Smooth muscle cell (in vitro differentiated cells): ENCODE measurements at regions not wholly inside any gene's neighbourhood (a gene's known extent, or its start where the extent isn't known, plus 50 kb on each side); places are given as distances from the start of the nearest gene placed in this dataset.

Experiments
- DNase-seq: peaks from one replicate; lab custom pipeline; 2025; ENCODE audit not compliant: unreplicated experiment; lab: John Stamatoyannopoulos, UW
- H2AFZ ChIP-seq: fragments of 200-600 bp; sonication (generic); 2 replicates; pipeline ENCODE4 v1.6.0; 2016; ENCODE audit warnings: antibody characterized with exemption, low read depth, mild to moderate bottlenecking
- H3F3A ChIP-seq: fragments of 200-600 bp; sonication (generic); 2 replicates; pipeline ENCODE4 v1.6.0; 2017; ENCODE audit warnings: antibody characterized with exemption, low read depth
- H3K27ac ChIP-seq: fragments of 200-600 bp; sonication (generic); 2 replicates; pipeline ENCODE4 v1.5.1; 2016; ENCODE audit warnings: low read depth, mild to moderate bottlenecking
- H3K27me3 ChIP-seq: fragments of 200-600 bp; sonication (generic); 2 replicates; pipeline ENCODE4 v1.6.1; 2016; ENCODE audit warnings: low read depth, mild to moderate bottlenecking
- H3K36me3 ChIP-seq: fragments of 200-600 bp; sonication (generic); 2 replicates; pipeline ENCODE4 v1.5.1; 2016; ENCODE audit warnings: low read depth
- H3K4me1 ChIP-seq: fragments of 200-600 bp; sonication (generic); 2 replicates; pipeline ENCODE4 v1.5.1; 2016; ENCODE audit warnings: low read depth
- H3K4me2 ChIP-seq: fragments of 200-600 bp; sonication (generic); 2 replicates; pipeline ENCODE4 v1.6.0; 2016; ENCODE audit warnings: mild to moderate bottlenecking
- H3K4me3 ChIP-seq: fragments of 200-600 bp; sonication (generic); 2 replicates; pipeline ENCODE4 v1.5.1; 2016; ENCODE audit warnings: mild to moderate bottlenecking
- H3K79me2 ChIP-seq: fragments of 200-600 bp; sonication (generic); 2 replicates; pipeline ENCODE4 v1.6.0; 2016; ENCODE audit warnings: low read depth, mild to moderate bottlenecking
- H3K9ac ChIP-seq: fragments of 200-600 bp; sonication (generic); 2 replicates; pipeline ENCODE4 v1.6.0; 2016; ENCODE audit warnings: low read depth
- H3K9me3 ChIP-seq: fragments of 200-600 bp; sonication (generic); replicated peaks from 2 replicates; pipeline ENCODE4 v1.5.1; 2016; ENCODE audit warnings: low read depth
- H4K20me1 ChIP-seq: fragments of 200-600 bp; sonication (generic); 2 replicates; pipeline ENCODE4 v1.6.0; 2016; ENCODE audit warnings: low read depth
- WGBS: methylation state at CpG from one replicate; pipeline ENCODE4 v1.1.7; 2016; ENCODE audit warnings: low lambda C conversion rate; 5-methylcytosine and 5-hydroxymethylcytosine counted together
- TF ChIP-seq, protein P1 (sequence below): fragments of 200-600 bp; sonication (generic); IDR thresholded peaks from 2 replicates; pipeline ENCODE4 v1.5.1; 2017; ENCODE audit warnings: borderline replicate concordance, mild to moderate bottlenecking, antibody characterized with exemption; ENCODE audit not compliant: insufficient read depth, poor library complexity, severe bottlenecking

DNA sequence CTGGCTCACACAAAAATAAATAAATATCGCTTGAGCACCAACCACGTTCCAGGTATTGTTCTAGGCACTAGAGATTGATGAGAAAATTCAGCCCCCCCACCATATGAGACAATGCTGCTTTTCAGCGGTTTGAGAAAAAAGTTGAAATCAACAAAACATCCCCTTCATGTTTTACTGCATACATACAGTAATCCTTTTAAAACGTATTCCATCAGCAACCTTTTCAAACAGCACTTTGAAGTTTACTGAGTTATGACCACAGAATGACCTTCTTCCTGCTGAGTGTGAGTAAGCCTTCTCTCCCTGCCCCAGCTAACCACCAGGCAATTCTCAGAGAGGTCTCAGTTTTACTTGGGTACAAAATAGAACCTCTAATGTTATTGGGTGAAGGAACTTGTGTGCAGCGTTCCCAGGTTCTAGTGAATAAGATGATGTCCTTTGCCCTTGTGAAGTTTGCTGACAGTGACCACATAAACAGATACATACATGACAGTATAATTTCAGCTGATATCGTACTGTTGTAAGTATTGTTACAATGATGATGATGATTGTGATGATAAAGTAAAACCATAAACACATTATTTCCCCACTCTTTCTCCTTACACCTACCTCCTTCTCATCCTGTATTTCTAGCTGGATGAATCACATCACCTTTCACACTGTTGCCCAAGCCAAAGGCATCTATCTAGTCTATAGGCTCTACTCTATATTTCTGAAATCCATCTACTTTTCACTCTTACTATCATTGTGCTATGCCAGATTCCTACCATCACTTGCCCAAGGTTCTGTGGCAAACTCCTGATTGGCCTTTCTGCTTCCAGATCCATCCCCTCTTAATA lies 124.4 kb upstream of the KRR1 start:
- Histone ChIP-seq H3K27me3 (no peaks in the 10 kb centered on the region), H3K27ac (peak overlapping the region; percentile 85), H3K4me2 (peak overlapping the region; percentile 32), H3K36me3 (no peaks in the 10 kb centered on the region), H4K20me1 (no peaks in the 10 kb centered on the region), H3K4me1 (peaks cover 24% of the 10 kb centered on the region), H3K4me3 (no peak overlapping the region), H3K9ac (peak overlapping the region; percentile 37), H3F3A (no peaks in the 10 kb centered on the region), H3K79me2 (no peaks in the 10 kb centered on the region), H2AFZ (no peak overlapping the region), H3K9me3 (no peaks in the 10 kb centered on the region)
- no peak for DNase-seq
- TF ChIP-seq, protein P1, sequence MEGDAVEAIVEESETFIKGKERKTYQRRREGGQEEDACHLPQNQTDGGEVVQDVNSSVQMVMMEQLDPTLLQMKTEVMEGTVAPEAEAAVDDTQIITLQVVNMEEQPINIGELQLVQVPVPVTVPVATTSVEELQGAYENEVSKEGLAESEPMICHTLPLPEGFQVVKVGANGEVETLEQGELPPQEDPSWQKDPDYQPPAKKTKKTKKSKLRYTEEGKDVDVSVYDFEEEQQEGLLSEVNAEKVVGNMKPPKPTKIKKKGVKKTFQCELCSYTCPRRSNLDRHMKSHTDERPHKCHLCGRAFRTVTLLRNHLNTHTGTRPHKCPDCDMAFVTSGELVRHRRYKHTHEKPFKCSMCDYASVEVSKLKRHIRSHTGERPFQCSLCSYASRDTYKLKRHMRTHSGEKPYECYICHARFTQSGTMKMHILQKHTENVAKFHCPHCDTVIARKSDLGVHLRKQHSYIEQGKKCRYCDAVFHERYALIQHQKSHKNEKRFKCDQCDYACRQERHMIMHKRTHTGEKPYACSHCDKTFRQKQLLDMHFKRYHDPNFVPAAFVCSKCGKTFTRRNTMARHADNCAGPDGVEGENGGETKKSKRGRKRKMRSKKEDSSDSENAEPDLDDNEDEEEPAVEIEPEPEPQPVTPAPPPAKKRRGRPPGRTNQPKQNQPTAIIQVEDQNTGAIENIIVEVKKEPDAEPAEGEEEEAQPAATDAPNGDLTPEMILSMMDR: no peak
- 26% methylated on average over 6 of the region's 6 CpGs for WGBS

DNA sequence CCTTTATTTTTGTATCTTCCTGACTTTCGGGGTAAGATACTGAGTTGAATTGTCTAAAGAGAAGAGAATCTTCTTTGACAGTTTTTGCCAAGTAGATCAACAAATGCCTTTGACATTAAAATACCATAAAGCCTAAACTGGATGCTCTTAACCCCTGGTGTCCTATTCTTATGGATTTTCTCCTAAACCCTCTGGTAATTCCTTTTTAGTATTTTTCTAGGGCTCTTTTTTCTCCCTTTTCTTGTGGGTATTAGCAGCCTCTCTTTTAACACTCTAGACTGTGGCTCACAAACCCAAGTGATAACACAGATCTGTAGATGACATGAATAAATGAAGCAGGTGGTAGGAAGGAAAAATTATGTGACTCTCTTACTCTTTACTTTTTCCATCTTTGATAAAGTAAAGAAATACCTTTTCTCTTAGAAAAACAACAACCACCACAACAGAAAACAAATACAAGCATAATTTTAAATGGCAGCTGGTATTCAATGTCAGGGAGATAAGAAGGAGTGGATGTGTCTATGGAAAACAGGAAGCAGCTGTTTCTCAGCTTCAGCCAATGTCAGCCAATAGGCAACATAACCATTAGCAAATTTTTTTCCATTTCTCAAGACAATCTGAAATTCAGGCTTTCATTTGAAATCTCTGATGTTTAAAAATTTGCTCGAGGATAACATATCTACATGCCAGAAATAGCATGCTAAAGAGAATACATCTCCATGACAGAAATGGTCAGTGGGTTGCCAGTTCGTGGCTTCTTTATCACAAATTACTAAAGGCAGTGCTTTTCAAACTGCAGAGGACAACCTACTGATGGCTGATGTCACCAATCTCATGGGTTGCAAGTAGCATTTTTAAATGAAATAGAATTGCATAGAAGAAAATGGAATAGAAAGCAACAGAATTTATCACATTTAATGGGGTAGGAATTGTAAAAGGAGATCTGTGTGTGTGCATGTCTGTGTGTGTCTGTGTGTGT lies 123.1 kb upstream of the KRR1 start:
- Histone ChIP-seq H3K4me1 (peaks cover 17% of the 10 kb centered on the region), H3K4me2 (peak overlapping the region; percentile 32), H3K79me2 (no peaks in the 10 kb centered on the region), H3K9ac (no peak overlapping the region), H3F3A (no peaks in the 10 kb centered on the region), H2AFZ (no peak overlapping the region), H3K36me3 (no peaks in the 10 kb centered on the region), H3K27ac (peak overlapping the region; percentile 85), H3K27me3 (no peaks in the 10 kb centered on the region), H3K4me3 (no peak overlapping the region), H3K9me3 (no peaks in the 10 kb centered on the region), H4K20me1 (no peaks in the 10 kb centered on the region)
- no peak for DNase-seq
- TF ChIP-seq, protein P1: no peak
- 43% methylated on average over 3 of the region's 3 CpGs for WGBS

DNA sequence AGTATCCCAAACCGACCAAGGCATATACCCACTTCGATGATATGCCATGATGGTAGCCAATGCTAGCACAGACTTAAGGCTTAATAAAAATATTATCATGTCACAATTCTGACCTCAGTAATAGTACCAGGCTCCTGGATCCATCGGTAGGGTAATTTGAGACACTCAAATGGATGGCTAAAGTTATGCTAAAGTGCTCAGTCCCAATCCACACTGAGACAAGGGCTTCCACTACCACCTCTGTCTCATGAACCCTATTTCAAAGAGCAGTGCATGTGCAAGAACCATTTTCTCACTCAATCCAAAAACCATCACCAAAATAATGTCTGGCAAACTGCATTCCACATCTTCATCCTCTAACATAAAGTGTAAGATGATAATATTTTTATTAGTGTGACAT lies 122.4 kb upstream of the KRR1 start:
- Histone ChIP-seq H3K79me2 (no peaks in the 10 kb centered on the region), H3K27me3 (no peaks in the 10 kb centered on the region), H3K36me3 (no peaks in the 10 kb centered on the region), H3K4me3 (no peak overlapping the region), H4K20me1 (no peaks in the 10 kb centered on the region), H3K9ac (no peak overlapping the region), H2AFZ (no peak overlapping the region), H3K4me1 (peaks cover 17% of the 10 kb centered on the region), H3F3A (no peaks in the 10 kb centered on the region), H3K9me3 (no peaks in the 10 kb centered on the region), H3K4me2 (no peak overlapping the region), H3K27ac (peak overlapping the region; percentile 85)
- no peak for DNase-seq
- TF ChIP-seq, protein P1: no peak
- whole genome bisulfite sequencing: 81% methylated on average over 3 of the region's 3 CpGs
